ENCODE measurements at regions not wholly inside any gene's neighbourhood (a gene's known extent, or its start where the extent isn't known, plus 50 kb on each side); places are given as distances from the start of the nearest gene placed in this dataset.

DNA sequence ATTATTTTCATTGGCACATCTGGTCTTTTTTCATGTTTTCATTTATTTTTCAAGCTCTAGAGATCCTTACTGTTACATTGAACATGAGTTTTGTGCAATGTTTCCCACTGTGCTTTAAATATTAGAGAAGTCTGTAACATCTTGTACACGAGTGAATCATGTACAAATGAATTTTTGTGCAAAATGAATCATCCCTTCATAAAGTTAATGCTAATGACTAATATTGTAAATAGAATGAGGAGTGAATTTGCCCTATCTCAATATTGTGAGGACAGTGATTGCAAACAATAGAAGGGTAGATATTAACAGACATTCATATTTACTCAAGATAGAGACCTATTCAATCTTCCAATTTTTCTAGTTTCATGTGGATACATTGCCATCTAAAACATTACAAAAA, 463.3 kb upstream of the FOXG1 start:
- TF ChIP-seq, protein P1, sequence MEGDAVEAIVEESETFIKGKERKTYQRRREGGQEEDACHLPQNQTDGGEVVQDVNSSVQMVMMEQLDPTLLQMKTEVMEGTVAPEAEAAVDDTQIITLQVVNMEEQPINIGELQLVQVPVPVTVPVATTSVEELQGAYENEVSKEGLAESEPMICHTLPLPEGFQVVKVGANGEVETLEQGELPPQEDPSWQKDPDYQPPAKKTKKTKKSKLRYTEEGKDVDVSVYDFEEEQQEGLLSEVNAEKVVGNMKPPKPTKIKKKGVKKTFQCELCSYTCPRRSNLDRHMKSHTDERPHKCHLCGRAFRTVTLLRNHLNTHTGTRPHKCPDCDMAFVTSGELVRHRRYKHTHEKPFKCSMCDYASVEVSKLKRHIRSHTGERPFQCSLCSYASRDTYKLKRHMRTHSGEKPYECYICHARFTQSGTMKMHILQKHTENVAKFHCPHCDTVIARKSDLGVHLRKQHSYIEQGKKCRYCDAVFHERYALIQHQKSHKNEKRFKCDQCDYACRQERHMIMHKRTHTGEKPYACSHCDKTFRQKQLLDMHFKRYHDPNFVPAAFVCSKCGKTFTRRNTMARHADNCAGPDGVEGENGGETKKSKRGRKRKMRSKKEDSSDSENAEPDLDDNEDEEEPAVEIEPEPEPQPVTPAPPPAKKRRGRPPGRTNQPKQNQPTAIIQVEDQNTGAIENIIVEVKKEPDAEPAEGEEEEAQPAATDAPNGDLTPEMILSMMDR (IDR thresholded peaks at IDR 0.05), result no peak
- TF ChIP-seq POLR2AphosphoS5 (IDR thresholded peaks at IDR 0.05) (no peak), POLR2A (IDR thresholded peaks at IDR 0.05) (no peak)
